HL-60 (cell line): ENCODE measurements at regions not wholly inside any gene's neighbourhood (a gene's known extent, or its start where the extent isn't known, plus 50 kb on each side); places are given as distances from the start of the nearest gene placed in this dataset.

Experiments used
- DNase-seq, 2 experiments: peaks; one replicate each; pipeline ENCODE4 v3.0.0-alpha.2; 2010 to 2020; ENCODE audit warnings: low read depth in 1 of 2, low spot score in 1 of 2
- H3K27ac ChIP-seq: fragments of 250-450 bp; sonication (Bioruptor Pico); replicated peaks from 2 replicates; pipeline ENCODE4 v1.5.1; 2020; ENCODE audit warnings: mild to moderate bottlenecking, moderate library complexity
- H3K27me3 ChIP-seq: fragments of 250-450 bp; sonication (Bioruptor Pico); 2 replicates; pipeline ENCODE4 v1.5.1; 2021; ENCODE audit warnings: mild to moderate bottlenecking, moderate library complexity; ENCODE audit not compliant: insufficient read depth, poor library complexity, severe bottlenecking
- H3K4me3 ChIP-seq: replicated peaks from 2 replicates; pipeline ENCODE4 v1.5.1; 2011; ENCODE audit warnings: mild to moderate bottlenecking, control low read depth, low read length; ENCODE audit not compliant: insufficient read depth
- GABPA ChIP-seq: IDR thresholded peaks from 2 replicates; pipeline ENCODE4 v1.6.1; 2012; ENCODE audit warnings: low read depth
- POLR2AphosphoS5 ChIP-seq: IDR thresholded peaks from 2 replicates; pipeline ENCODE4 v1.6.1; 2012; ENCODE audit warnings: low read depth
- REST ChIP-seq: IDR thresholded peaks from 2 replicates; pipeline ENCODE4 v1.6.1; 2012; ENCODE audit warnings: low read depth; ENCODE audit not compliant: insufficient replicate concordance
- SPI1 ChIP-seq: IDR thresholded peaks from 2 replicates; pipeline ENCODE4 v1.6.1; 2012; ENCODE audit warnings: low read depth, mild to moderate bottlenecking, borderline replicate concordance
- TF ChIP-seq, protein P1 (sequence below): IDR thresholded peaks from one replicate; pipeline ENCODE4 v1.5.1; 2011; ENCODE audit warnings: low read length, control low read depth, inconsistent platforms; ENCODE audit not compliant: insufficient read depth

DNA sequence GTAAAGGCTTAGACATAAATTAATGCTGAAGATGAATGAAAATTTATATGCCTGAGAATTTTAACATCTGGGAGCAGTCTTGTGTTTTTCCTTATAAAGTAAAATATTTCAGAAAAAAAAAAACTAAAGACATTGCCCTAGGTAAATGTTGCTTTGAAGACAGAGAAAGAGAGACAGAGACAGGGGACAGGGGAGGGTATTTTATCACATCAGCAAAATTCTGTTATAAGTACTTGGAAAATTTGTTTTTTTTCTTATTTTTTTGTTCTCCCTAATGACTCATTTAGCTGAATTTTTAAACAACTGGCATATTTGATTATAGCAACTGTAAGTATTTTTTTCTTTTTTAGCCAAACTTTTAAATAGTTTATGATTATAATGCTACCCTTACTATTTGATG, 1540.6 kb upstream of the GBE1 start:
- DNase-seq, result no peak
- TF ChIP-seq SPI1 (no peak), REST (no peak), POLR2AphosphoS5 (no peak), GABPA (no peak)
- TF ChIP-seq, protein P1, sequence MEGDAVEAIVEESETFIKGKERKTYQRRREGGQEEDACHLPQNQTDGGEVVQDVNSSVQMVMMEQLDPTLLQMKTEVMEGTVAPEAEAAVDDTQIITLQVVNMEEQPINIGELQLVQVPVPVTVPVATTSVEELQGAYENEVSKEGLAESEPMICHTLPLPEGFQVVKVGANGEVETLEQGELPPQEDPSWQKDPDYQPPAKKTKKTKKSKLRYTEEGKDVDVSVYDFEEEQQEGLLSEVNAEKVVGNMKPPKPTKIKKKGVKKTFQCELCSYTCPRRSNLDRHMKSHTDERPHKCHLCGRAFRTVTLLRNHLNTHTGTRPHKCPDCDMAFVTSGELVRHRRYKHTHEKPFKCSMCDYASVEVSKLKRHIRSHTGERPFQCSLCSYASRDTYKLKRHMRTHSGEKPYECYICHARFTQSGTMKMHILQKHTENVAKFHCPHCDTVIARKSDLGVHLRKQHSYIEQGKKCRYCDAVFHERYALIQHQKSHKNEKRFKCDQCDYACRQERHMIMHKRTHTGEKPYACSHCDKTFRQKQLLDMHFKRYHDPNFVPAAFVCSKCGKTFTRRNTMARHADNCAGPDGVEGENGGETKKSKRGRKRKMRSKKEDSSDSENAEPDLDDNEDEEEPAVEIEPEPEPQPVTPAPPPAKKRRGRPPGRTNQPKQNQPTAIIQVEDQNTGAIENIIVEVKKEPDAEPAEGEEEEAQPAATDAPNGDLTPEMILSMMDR, result no peak
- no peaks in the 10 kb centered on the region for H3K27me3 ChIP-seq
- no peak overlapping the region for H3K27ac ChIP-seq
- no peak overlapping the region for H3K4me3 ChIP-seq

DNA sequence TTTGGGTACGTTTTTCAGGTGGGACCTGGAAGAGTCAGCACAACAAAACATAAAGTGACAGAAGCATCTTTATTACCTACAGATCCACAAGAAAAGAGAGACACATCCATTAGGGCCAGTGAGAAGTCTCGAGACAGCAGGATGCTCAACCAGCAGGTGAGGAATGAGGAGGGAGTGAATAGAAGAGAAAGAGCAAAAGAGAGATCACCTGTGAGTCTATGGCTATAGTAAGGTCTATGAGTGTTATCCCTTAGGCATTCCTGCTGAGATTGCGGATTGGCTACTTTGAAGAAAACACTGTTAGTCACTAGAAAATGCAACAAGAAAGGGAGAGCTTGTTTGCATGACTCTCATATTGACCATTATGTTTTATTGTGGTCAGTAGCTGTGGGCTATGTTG, 1556.2 kb upstream of the GBE1 start:
- TF ChIP-seq GABPA (no peak), REST (no peak), SPI1 (no peak)
- TF ChIP-seq, protein P1, result no peak
- H3K4me3 ChIP-seq, result no peak overlapping the region
- DNase-seq, result no peak
- no peaks in the 10 kb centered on the region for H3K27me3 ChIP-seq
- H3K27ac ChIP-seq, result no peak overlapping the region

GRCh38 chr3:83320726-83321125, 1559.3 kb upstream of the GBE1 start:
- H3K27ac ChIP-seq, result no peak overlapping the region
- no peaks in the 10 kb centered on the region for H3K27me3 ChIP-seq
- no peak overlapping the region for H3K4me3 ChIP-seq
- DNase-seq, result no peak
- no peak for TF ChIP-seq POLR2AphosphoS5
- TF ChIP-seq GABPA, result no peak

DNA sequence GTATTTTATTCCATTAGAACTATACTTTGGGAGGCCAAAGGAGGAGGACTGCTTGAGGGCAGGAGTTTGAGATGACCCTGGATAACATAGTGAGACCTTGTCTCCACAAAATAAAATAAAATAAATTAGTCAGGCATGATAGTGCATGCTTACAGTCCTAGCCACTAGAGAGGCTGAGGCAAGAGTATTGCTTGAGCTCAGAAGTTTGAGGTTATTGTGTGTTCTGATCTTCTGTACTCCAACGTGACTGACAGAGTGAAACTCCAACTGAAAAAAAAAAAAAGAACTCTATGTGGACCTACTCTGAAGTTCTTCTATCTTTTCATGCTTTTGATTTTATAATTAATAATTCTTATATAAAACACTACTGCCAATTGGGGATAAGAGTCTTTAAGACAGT, 1560.0 kb upstream of the GBE1 start:
- Histone ChIP-seq H3K4me3 (no peak overlapping the region), H3K27ac (no peak overlapping the region), H3K27me3 (no peaks in the 10 kb centered on the region)
- DNase-seq, result no peak
- TF ChIP-seq GABPA, result no peak
- TF ChIP-seq POLR2AphosphoS5, result no peak

DNA sequence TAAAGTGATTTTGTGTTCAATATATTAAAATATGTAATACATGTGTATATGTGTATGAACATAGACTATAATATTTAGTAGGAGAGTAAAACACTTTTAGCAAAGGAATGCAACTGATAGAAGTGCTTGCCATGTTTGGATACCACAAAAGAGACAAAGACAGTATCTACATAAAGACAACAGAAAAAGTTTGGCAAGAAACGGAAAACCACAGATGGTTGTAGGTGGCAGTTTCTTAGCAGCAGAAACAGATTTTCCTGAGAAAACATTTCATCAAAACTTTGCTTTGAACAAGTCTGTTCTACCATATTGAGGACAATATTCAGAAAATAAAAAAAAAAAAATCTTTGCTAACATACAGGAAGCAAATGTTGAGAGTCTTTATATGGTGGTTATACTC, 1560.4 kb upstream of the GBE1 start:
- Histone ChIP-seq H3K27ac (no peak overlapping the region), H3K4me3 (no peak overlapping the region), H3K27me3 (no peaks in the 10 kb centered on the region)
- TF ChIP-seq, protein P1, result no peak
- TF ChIP-seq POLR2AphosphoS5 (no peak), SPI1 (no peak), GABPA (no peak), REST (no peak)
- no peak for DNase-seq
